ENCODE measurements at regions not wholly inside any gene's neighbourhood (a gene's known extent, or its start where the extent isn't known, plus 50 kb on each side); places are given as distances from the start of the nearest gene placed in this dataset.

DNA sequence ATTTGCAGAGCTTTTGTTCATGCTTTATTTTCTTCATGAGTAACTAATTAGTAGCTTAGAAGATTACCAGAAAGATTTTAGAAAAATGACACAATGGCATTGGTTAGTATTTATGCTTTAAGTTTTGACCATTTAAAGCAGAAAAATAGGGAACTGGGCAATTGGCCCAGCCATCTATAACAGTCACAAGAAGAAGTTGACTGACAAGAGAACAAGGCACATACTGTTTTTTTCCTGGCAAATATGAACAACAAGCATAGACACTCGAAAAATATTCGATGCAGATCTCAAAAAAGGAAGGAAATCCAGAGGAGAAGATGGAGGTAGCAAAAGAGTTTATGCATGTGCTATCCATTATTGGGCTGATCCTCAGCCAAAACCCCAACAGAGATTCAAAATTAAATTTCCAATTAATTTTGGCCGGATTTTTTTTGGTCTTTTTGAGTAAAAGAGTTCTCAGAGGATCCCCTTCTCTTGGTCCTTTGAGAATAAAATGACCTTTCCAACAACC is 200.8 kb upstream of the SLC35G4 start (continued):
- TF ChIP-seq, protein P1, sequence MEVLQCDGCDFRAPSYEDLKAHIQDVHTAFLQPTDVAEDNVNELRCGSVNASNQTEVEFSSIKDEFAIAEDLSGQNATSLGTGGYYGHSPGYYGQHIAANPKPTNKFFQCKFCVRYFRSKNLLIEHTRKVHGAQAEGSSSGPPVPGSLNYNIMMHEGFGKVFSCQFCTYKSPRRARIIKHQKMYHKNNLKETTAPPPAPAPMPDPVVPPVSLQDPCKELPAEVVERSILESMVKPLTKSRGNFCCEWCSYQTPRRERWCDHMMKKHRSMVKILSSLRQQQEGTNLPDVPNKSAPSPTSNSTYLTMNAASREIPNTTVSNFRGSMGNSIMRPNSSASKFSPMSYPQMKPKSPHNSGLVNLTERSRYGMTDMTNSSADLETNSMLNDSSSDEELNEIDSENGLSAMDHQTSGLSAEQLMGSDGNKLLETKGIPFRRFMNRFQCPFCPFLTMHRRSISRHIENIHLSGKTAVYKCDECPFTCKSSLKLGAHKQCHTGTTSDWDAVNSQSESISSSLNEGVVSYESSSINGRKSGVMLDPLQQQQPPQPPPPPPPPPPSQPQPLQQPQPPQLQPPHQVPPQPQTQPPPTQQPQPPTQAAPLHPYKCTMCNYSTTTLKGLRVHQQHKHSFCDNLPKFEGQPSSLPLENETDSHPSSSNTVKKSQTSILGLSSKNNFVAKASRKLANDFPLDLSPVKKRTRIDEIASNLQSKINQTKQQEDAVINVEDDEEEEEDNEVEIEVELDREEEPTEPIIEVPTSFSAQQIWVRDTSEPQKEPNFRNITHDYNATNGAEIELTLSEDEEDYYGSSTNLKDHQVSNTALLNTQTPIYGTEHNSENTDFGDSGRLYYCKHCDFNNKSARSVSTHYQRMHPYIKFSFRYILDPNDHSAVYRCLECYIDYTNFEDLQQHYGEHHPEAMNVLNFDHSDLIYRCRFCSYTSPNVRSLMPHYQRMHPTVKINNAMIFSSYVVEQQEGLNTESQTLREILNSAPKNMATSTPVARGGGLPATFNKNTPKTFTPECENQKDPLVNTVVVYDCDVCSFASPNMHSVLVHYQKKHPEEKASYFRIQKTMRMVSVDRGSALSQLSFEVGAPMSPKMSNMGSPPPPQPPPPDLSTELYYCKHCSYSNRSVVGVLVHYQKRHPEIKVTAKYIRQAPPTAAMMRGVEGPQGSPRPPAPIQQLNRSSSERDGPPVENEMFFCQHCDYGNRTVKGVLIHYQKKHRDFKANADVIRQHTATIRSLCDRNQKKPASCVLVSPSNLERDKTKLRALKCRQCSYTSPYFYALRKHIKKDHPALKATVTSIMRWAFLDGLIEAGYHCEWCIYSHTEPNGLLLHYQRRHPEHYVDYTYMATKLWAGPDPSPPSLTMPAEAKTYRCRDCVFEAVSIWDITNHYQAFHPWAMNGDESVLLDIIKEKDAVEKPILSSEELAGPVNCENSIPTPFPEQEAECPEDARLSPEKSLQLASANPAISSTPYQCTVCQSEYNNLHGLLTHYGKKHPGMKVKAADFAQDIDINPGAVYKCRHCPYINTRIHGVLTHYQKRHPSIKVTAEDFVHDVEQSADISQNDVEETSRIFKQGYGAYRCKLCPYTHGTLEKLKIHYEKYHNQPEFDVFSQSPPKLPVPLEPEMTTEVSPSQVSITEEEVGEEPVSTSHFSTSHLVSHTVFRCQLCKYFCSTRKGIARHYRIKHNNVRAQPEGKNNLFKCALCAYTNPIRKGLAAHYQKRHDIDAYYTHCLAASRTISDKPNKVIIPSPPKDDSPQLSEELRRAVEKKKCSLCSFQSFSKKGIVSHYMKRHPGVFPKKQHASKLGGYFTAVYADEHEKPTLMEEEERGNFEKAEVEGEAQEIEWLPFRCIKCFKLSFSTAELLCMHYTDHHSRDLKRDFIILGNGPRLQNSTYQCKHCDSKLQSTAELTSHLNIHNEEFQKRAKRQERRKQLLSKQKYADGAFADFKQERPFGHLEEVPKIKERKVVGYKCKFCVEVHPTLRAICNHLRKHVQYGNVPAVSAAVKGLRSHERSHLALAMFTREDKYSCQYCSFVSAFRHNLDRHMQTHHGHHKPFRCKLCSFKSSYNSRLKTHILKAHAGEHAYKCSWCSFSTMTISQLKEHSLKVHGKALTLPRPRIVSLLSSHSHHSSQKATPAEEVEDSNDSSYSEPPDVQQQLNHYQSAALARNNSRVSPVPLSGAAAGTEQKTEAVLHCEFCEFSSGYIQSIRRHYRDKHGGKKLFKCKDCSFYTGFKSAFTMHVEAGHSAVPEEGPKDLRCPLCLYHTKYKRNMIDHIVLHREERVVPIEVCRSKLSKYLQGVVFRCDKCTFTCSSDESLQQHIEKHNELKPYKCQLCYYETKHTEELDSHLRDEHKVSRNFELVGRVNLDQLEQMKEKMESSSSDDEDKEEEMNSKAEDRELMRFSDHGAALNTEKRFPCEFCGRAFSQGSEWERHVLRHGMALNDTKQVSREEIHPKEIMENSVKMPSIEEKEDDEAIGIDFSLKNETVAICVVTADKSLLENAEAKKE (CRISPR knock-in tag; IDR thresholded peaks at IDR 0.05), result no peak
- TF ChIP-seq EZH2phosphoT487 (IDR thresholded peaks at IDR 0.05; ENCODE audit: unreplicated experiment) (no peak), ZNF114 (CRISPR knock-in tag; IDR thresholded peaks at IDR 0.05) (no peak), ZNF331 (CRISPR knock-in tag; IDR thresholded peaks at IDR 0.05; ENCODE audit: low read depth) (no peak), STAT1 (IDR thresholded peaks at IDR 0.05; ENCODE audit: unreplicated experiment) (no peak)
- TF ChIP-seq, protein P2, sequence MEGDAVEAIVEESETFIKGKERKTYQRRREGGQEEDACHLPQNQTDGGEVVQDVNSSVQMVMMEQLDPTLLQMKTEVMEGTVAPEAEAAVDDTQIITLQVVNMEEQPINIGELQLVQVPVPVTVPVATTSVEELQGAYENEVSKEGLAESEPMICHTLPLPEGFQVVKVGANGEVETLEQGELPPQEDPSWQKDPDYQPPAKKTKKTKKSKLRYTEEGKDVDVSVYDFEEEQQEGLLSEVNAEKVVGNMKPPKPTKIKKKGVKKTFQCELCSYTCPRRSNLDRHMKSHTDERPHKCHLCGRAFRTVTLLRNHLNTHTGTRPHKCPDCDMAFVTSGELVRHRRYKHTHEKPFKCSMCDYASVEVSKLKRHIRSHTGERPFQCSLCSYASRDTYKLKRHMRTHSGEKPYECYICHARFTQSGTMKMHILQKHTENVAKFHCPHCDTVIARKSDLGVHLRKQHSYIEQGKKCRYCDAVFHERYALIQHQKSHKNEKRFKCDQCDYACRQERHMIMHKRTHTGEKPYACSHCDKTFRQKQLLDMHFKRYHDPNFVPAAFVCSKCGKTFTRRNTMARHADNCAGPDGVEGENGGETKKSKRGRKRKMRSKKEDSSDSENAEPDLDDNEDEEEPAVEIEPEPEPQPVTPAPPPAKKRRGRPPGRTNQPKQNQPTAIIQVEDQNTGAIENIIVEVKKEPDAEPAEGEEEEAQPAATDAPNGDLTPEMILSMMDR (conservative IDR thresholded peaks at IDR 0.05; ENCODE audit: low read depth in 2 of 2), result no peak
- TF ChIP-seq, protein P3, sequence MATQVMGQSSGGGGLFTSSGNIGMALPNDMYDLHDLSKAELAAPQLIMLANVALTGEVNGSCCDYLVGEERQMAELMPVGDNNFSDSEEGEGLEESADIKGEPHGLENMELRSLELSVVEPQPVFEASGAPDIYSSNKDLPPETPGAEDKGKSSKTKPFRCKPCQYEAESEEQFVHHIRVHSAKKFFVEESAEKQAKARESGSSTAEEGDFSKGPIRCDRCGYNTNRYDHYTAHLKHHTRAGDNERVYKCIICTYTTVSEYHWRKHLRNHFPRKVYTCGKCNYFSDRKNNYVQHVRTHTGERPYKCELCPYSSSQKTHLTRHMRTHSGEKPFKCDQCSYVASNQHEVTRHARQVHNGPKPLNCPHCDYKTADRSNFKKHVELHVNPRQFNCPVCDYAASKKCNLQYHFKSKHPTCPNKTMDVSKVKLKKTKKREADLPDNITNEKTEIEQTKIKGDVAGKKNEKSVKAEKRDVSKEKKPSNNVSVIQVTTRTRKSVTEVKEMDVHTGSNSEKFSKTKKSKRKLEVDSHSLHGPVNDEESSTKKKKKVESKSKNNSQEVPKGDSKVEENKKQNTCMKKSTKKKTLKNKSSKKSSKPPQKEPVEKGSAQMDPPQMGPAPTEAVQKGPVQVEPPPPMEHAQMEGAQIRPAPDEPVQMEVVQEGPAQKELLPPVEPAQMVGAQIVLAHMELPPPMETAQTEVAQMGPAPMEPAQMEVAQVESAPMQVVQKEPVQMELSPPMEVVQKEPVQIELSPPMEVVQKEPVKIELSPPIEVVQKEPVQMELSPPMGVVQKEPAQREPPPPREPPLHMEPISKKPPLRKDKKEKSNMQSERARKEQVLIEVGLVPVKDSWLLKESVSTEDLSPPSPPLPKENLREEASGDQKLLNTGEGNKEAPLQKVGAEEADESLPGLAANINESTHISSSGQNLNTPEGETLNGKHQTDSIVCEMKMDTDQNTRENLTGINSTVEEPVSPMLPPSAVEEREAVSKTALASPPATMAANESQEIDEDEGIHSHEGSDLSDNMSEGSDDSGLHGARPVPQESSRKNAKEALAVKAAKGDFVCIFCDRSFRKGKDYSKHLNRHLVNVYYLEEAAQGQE (IDR thresholded peaks at IDR 0.05; ENCODE audit: unreplicated experiment), result no peak
